ENCODE measurements at regions not wholly inside any gene's neighbourhood (a gene's known extent, or its start where the extent isn't known, plus 50 kb on each side); places are given as distances from the start of the nearest gene placed in this dataset.
A peak's percentile ranks its signal among the peaks of the same experiment; 100 is the strongest.

GRCh38 chr4:128387600-128388351 is 100.2 kb upstream of the PGRMC2 start:
- Histone ChIP-seq H3K4me1 (ENCODE audit: insufficient read depth, poor library complexity, severe bottlenecking) (peaks cover 36% of the 10 kb centered on the region), H3K36me3 (ENCODE audit: low read depth) (no peaks in the 10 kb centered on the region), H3K9me3 (ENCODE audit: severe bottlenecking) (no peaks in the 10 kb centered on the region), H3K27me3 (ENCODE audit: insufficient read depth, poor library complexity, severe bottlenecking) (no peaks in the 10 kb centered on the region), H3K4me3 (ENCODE audit: severe bottlenecking) (no peak overlapping the region), H3K27ac (ENCODE audit: poor library complexity, severe bottlenecking) (peak overlapping the region; percentile 87)
- DNase-seq (ENCODE audit: low spot score) (no peak), ATAC-seq (ENCODE audit: low read depth) (peak; percentile 78)
- no peak for TF ChIP-seq CTCF (IDR thresholded peaks at IDR 0.05; ENCODE audit: poor library complexity, severe bottlenecking)

- ATAC-seq (ENCODE audit: low read depth) (peak; percentile 72), DNase-seq (ENCODE audit: low spot score) (peak; percentile 80)
- H3K4me3 ChIP-seq (ENCODE audit: severe bottlenecking), result no peak overlapping the region
- H3K9me3 ChIP-seq (ENCODE audit: severe bottlenecking), result no peaks in the 10 kb centered on the region
- H3K27ac ChIP-seq (ENCODE audit: poor library complexity, severe bottlenecking), result peak overlapping the region; percentile 87
- peaks cover 36% of the 10 kb centered on the region for H3K4me1 ChIP-seq (ENCODE audit: insufficient read depth, poor library complexity, severe bottlenecking)
- no peak for TF ChIP-seq CTCF (IDR thresholded peaks at IDR 0.05; ENCODE audit: poor library complexity, severe bottlenecking)
- H3K27me3 ChIP-seq (ENCODE audit: insufficient read depth, poor library complexity, severe bottlenecking), result no peaks in the 10 kb centered on the region
- H3K36me3 ChIP-seq (ENCODE audit: low read depth), result no peaks in the 10 kb centered on the region
Measured at GRCh38 chr4:128386761-128387599, 99.4 kb upstream of the PGRMC2 start.

- Histone ChIP-seq H3K27ac (ENCODE audit: poor library complexity, severe bottlenecking) (peak overlapping the region; percentile 87), H3K4me1 (ENCODE audit: insufficient read depth, poor library complexity, severe bottlenecking) (peaks cover 36% of the 10 kb centered on the region), H3K36me3 (ENCODE audit: low read depth) (no peaks in the 10 kb centered on the region), H3K4me3 (ENCODE audit: severe bottlenecking) (no peak overlapping the region), H3K27me3 (ENCODE audit: insufficient read depth, poor library complexity, severe bottlenecking) (no peaks in the 10 kb centered on the region), H3K9me3 (ENCODE audit: severe bottlenecking) (no peaks in the 10 kb centered on the region)
- TF ChIP-seq CTCF (IDR thresholded peaks at IDR 0.05; ENCODE audit: poor library complexity, severe bottlenecking), result peak; percentile 20
- DNase-seq (ENCODE audit: low spot score) (no peak), ATAC-seq (ENCODE audit: low read depth) (peak; percentile 69)
Measured at GRCh38 chr4:128385683-128386304, 98.2 kb upstream of the PGRMC2 start.

GRCh38 chr4:128384765-128385598 is 97.4 kb upstream of the PGRMC2 start:
- ATAC-seq (ENCODE audit: low read depth), result no peak

More at GRCh38 chr4:128384765-128385598, 97.4 kb upstream of the PGRMC2 start:
- no peaks in the 10 kb centered on the region for H3K9me3 ChIP-seq (ENCODE audit: severe bottlenecking)
- H3K4me1 ChIP-seq (ENCODE audit: insufficient read depth, poor library complexity, severe bottlenecking), result peaks cover 39% of the 10 kb centered on the region
- no peaks in the 10 kb centered on the region for H3K36me3 ChIP-seq (ENCODE audit: low read depth)
- no peak for TF ChIP-seq CTCF (IDR thresholded peaks at IDR 0.05; ENCODE audit: poor library complexity, severe bottlenecking)
- DNase-seq (ENCODE audit: low spot score), result no peak
- H3K4me3 ChIP-seq (ENCODE audit: severe bottlenecking), result no peak overlapping the region
- H3K27me3 ChIP-seq (ENCODE audit: insufficient read depth, poor library complexity, severe bottlenecking), result no peaks in the 10 kb centered on the region
- peak overlapping the region; percentile 87 for H3K27ac ChIP-seq (ENCODE audit: poor library complexity, severe bottlenecking)
